ENCODE measurements at regions not wholly inside any gene's neighbourhood (a gene's known extent, or its start where the extent isn't known, plus 50 kb on each side); places are given as distances from the start of the nearest gene placed in this dataset.

DNA sequence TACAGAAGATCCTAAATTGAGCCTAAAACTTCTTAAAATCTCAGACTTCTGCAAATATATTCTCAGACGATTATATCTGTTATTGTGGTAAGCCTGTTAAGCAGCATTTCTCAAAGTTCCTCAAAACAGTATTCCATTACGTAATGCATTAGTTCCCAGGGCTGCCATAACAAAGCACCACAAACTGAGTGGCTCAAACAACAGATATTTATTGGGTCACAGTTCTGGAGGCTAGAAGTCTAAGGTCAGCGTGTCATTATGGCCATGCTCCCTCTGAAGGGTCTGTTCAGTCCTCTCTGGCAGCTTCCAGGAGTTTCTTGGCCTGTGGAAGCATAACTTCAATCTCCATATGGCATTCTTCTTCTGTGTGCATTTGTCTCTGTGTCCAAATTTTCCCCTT is 103.5 kb upstream of the ST6GALNAC5 start:
- DNase-seq (ENCODE audit: low read depth): no peak

DNA sequence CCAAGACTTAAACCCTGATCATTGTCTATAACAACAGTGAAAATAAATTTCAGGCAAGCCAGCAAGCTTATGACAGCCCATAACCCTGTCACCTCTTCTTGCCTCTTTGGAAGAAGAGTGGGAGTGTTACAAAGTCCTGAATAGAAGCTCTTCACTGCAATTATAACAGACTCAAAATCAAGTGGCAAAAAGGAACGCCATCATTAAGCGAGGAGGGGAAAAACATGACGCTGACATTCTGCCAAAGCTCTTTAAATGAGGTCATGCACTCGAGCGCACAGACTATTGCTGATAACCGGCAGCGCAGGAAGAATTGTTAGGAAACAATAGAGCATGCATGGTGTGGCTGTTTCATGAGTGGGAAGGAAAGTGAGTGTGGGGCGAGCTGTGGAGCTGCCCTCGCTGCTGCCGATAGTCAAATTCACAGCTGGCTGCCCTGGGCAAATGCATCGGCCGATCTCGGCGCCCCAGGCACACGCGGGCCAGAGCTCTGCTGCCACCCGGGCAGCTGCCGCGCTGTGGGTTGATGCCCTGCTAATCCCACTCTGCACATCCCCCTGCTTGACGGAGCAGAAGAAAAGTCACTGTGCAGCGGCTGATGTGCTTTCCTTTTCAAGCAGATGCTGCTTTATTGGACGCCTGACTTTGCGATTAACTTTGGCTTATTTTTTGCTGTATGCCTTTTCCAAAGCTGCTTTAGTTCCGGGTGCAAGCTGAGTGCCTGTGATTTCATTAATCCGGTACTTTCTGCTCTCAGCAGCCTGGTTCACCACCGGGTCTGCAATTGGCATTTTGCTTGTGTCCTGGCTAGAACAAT is 102.4 kb upstream of the ST6GALNAC5 start:
- DNase-seq (ENCODE audit: low read depth): peak; percentile 32

DNA sequence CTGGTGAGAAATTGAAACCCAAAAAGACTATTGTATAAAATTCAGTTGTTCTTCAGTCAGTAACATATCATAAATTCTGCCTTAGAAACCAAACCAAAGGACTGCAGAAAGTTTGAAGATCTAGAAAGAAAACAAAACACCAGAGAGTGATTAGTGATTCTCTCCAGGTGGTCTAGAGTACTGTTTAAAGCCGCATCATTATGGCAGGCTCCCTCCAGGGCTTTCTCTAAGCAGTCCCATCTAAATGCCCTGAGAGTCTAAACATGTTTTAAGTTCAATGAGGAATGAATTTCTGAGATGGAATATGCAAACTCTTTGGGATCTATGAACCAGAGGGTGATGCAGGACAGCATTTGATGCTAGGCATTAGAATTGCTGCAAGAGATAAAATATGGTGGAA is 100.9 kb upstream of the ST6GALNAC5 start:
- no peak for DNase-seq (ENCODE audit: low read depth)

DNA sequence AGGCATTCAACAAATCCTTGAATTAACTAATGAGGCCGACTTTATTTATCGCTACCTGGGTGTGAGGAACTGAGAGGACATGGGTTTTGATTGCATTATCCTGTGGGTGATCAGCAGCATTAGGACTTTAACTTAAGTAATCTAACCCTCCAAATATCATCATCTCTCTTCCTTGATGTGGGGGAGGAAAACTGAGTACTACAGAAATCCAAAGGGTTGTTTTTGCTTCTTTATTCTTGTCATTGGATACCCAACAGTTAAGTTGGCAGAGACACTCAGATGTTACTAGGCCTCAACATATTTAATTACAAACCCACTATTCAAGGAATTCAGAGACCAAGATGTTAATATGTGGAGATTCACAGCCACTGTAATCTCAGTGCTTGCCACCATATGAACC is 97.4 kb upstream of the ST6GALNAC5 start:
- no peak for DNase-seq (ENCODE audit: low read depth)

DNA sequence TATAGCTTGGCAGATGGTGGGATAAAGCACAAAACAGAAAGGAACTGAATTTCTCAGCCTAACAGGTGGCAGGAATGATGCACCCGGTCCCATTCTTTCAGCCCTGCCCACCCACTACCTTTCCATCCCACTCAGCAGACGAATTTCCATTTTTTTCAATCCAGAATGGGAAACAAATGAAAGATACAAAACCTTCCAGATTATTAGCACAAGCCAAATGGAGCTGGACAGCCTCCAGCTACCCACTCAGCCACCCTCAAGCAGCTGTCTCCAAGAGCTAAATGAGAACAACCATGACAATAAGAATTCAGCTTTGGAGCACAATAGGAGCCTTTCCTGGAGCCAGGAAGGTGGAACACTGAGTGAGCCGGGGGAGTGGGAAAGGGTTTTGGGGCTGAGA is 96.3 kb upstream of the ST6GALNAC5 start:
- peak; percentile 53 for DNase-seq (ENCODE audit: low read depth)

DNA sequence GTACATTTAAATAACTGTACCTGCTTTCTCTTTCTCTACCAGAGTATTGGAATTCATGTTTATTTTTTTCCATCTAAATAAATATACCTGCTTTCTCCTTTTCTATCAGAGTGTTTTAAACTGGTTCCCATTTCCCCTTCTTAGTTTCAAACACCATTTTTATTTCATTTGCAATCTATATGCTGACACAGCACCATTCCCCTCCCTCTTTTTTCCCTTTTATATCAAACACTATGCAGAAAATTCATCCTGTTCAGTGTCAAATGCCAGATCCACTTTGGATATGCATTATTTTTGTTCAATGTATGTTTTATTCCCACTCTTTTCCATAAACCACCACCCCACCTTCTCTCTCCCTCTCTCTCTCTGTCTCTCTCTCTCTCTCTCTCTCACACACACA is 85.8 kb upstream of the ST6GALNAC5 start:
- no peak for DNase-seq (ENCODE audit: low read depth)

DNA sequence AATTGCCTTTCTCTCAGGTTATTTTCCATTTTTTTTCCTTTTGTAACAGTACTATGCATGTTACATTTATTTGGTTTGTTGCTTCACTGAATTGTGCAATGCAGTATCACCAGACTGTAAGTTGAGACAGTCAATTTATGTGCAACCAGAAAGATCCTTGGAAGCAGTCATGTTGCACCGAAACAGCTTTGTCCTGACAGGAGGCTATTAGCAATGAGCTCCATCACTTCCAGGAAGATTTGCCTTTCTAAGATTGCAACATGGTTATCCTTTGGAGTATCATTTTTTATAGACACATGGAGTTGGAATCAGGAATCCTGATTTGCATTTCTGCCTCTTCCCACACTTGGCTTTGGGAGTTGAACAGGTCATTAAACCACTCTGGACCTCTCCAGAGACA is 84.5 kb upstream of the ST6GALNAC5 start:
- no peak for DNase-seq (ENCODE audit: low read depth)

DNA sequence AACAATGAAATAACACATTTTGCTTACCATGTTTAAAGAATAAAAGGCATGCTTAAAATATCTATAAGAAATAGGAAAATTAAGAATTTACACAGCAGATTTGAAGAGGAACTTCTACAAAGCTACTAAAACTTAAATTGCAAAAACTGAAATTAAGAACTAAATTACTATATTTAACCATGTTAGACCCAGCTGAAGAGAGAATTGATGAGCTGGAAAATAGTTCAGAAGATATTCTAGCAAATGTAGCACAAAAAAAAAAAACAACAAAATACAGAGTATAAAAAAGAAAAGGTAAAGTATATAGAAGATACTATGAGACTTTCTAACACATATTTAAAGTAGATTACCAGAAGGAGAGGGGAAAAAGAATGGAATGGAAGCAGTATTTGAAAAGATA is 82.8 kb upstream of the ST6GALNAC5 start:
- DNase-seq (ENCODE audit: low read depth): no peak

DNA sequence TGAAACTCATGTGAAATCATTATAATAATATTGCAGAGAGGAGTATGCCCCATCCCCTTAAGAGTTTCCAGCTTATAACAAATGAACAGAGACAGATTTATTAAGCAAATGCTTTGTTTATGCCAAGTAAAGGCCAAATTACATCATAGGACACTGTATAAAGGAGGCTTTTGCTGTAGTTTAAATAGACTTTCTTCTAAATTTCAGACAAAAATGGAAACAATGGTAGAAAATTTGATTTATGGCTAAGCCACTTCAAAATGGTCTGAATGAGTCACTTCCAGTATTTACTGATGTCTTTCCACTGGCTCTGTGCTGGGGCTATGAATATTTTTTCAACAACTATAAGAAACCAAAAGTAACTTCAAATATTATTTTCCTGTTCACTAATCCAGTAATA is 81.1 kb upstream of the ST6GALNAC5 start:
- peak; percentile 9 for DNase-seq (ENCODE audit: low read depth)

DNA sequence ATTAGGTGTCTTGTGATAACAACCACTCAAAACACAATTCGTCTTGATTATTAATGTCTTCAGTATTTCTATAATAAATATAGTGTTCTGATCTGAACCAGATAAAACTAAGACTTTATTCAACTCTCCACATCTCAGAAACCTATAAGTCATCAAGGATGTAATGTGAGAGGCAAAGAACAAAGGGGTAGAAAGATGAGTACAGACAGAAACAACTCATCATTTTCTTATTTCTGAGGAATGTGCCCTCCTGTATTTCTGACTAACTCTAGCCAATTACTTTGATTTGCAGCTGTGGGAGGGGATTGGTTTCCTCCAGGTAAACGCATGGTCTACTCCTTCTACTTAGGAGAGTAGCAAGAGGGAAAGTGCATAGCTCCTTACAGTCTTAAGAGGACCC is 73.7 kb upstream of the ST6GALNAC5 start:
- no peak for DNase-seq (ENCODE audit: low read depth)

DNA sequence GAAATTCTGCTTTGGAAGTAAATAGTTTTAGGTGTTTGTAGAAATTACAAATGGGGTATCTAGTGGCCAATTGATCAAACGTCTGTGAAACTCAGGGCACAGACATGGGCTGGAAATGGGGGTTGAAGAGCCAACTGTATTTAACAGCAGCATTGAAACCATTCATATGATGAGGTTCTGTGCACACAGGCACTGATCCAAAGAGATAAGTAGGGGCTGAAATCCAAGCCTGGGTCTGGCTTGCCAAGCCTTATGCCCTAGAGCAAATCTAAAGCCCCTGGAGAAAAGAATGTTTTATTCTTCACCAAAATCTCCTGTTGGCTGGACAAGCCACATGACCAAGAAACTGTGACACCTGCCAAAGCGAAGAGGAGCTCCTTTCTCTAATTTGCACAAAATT is 67.6 kb upstream of the ST6GALNAC5 start:
- no peak for DNase-seq (ENCODE audit: low read depth)

DNA sequence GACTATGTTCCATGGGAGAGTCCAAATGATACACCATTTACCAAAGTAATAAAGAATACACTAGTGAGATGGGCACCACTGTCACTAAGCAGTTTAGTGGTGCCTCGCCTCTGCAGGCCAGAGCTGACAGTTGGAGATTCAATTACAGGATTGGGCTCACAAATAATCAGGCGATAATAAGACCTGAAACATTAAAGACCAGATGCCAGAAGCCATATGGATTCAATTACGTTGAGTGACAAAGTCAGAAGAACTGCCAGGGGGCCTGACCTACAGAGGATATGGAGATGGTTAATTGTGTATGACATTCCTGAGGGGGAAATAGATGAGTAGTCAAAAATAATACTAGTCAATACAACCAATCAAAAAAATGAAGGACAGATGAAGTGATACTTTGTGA is 65.2 kb upstream of the ST6GALNAC5 start:
- no peak for DNase-seq (ENCODE audit: low read depth)

DNA sequence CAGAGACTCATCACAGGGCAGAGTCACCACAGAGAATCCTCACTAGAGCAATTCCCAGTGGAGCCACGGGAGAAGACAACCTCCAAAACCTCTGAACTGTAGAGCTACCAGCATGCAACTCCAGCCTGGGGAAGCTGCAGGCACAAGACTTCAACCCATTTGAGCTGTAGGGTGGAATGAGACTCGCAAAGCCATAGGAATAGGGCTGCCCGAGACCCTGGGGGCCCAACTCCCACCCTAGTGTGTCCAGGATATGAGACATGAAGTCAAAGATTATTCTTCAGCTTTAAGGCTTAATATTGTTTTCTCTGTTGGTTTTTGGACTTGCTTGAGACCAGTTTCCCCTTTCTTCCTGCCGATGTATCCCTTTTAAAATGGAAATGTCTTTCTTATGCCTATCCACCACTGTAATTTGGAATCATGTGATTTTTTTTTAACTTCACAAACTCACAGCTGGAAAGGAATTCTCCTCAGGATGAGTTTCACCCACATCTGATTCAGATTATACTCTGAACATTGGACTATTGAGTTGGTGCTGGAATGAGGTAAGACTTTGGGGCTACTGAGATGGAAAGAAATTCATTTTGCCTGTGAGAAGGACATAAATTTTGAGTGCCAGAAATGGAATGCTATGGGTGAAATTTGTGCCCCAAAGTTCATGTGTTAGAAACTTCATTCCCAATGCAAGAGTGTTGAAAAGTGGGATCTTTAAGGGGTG is 59.6 kb upstream of the ST6GALNAC5 start:
- DNase-seq (ENCODE audit: low read depth): no peak

Measured in myocyte (in vitro differentiated cells).